ENCODE measurements at regions not wholly inside any gene's neighbourhood (a gene's known extent, or its start where the extent isn't known, plus 50 kb on each side); places are given as distances from the start of the nearest gene placed in this dataset.
A peak's percentile ranks its signal among the peaks of the same experiment; 100 is the strongest.

GRCh38 chr19:29263305-29264135, 50.6 kb upstream of the UQCRFS1 start:
- DNase-seq, result peak in 1 of 2 donors; percentile 25

- no peak for DNase-seq
Observed at GRCh38 chr19:29264897-29265296, 51.9 kb upstream of the UQCRFS1 start.

- no peak for DNase-seq
Observed at GRCh38 chr19:29265436-29265835, 52.5 kb upstream of the UQCRFS1 start.

- DNase-seq, result no peak
Observed at GRCh38 chr19:29266001-29266400, 53.0 kb upstream of the UQCRFS1 start.

GRCh38 chr19:29266603-29267002, 53.7 kb upstream of the UQCRFS1 start:
- DNase-seq, result no peak

- DNase-seq, result peak in 1 of 2 donors; percentile 15
Observed at GRCh38 chr19:29267701-29268100, 54.8 kb upstream of the UQCRFS1 start.

GRCh38 chr19:29268103-29268502, 55.2 kb upstream of the UQCRFS1 start:
- DNase-seq, result no peak

- no peak for DNase-seq
Observed at GRCh38 chr19:29268721-29269393, 55.9 kb upstream of the UQCRFS1 start.

GRCh38 chr19:29269641-29270040, 56.7 kb upstream of the UQCRFS1 start:
- DNase-seq, result no peak

GRCh38 chr19:29271341-29271740, 58.4 kb upstream of the UQCRFS1 start:
- DNase-seq, result no peak

GRCh38 chr19:29271911-29272310, 59.0 kb upstream of the UQCRFS1 start:
- DNase-seq, result no peak

- DNase-seq, result no peak
Observed at GRCh38 chr19:29273000-29273640, 60.2 kb upstream of the UQCRFS1 start.

GRCh38 chr19:29275266-29275665, 62.3 kb upstream of the UQCRFS1 start:
- no peak for DNase-seq

- DNase-seq, result no peak
Observed at GRCh38 chr19:29277102-29277501, 64.2 kb upstream of the UQCRFS1 start.

GRCh38 chr19:29278716-29279115, 65.8 kb upstream of the UQCRFS1 start:
- DNase-seq, result no peak

GRCh38 chr19:29283366-29283765, 70.4 kb upstream of the UQCRFS1 start:
- DNase-seq, result no peak

- no peak for DNase-seq
Observed at GRCh38 chr19:29285187-29285687, 72.3 kb upstream of the UQCRFS1 start.

- peak; percentile 9 to 13 for DNase-seq
Observed at GRCh38 chr19:29285878-29286277, 72.9 kb upstream of the UQCRFS1 start.

GRCh38 chr19:29287061-29287460, 74.1 kb upstream of the UQCRFS1 start:
- no peak for DNase-seq

- DNase-seq, result no peak
Observed at GRCh38 chr19:29288256-29288655, 75.3 kb upstream of the UQCRFS1 start.

- DNase-seq, result no peak
Observed at GRCh38 chr19:29289020-29289419, 76.1 kb upstream of the UQCRFS1 start.

- DNase-seq, result no peak
Observed at GRCh38 chr19:29290853-29291252, 77.9 kb upstream of the UQCRFS1 start.

GRCh38 chr19:29292153-29292552, 79.2 kb upstream of the UQCRFS1 start:
- no peak for DNase-seq

- DNase-seq, result no peak
Observed at GRCh38 chr19:29292562-29292961, 79.6 kb upstream of the UQCRFS1 start.
